Fibroblast of mammary gland (primary cell): ENCODE measurements at regions not wholly inside any gene's neighbourhood (a gene's known extent, or its start where the extent isn't known, plus 50 kb on each side); places are given as distances from the start of the nearest gene placed in this dataset.

ENCODE experiments used
- DNase-seq: peaks from one replicate; pipeline ENCODE4 v3.0.0-alpha.2; 2010; ENCODE audit warnings: low read depth
- H3K4me3 ChIP-seq: 2 replicates; pipeline ENCODE4 v1.5.1; 2011; ENCODE audit warnings: low read depth, mild to moderate bottlenecking, low read length, moderate library complexity; ENCODE audit not compliant: control insufficient read depth
- CTCF ChIP-seq: conservative IDR thresholded peaks from 2 replicates; pipeline ENCODE4 v1.5.1; 2011; ENCODE audit warnings: low read depth, low read length, inconsistent platforms; ENCODE audit not compliant: control insufficient read depth, insufficient read depth

GRCh38 chr17:14818469-14818868 lies 446.7 kb downstream of the PMP22 start:
- TF ChIP-seq CTCF, result no peak
- peak; percentile 11 for DNase-seq
- no peak overlapping the region for H3K4me3 ChIP-seq

- H3K4me3 ChIP-seq, result no peak overlapping the region
- DNase-seq, result peak; percentile 69
- no peak for TF ChIP-seq CTCF
These were observed 450.0 kb downstream of the PMP22 start for GRCh38 chr17:14815079-14815478.

GRCh38 chr17:14813649-14814370 lies 451.3 kb downstream of the PMP22 start:
- TF ChIP-seq CTCF, result no peak
- DNase-seq, result peak; percentile 55
- no peak overlapping the region for H3K4me3 ChIP-seq

GRCh38 chr17:14808425-14808824 lies 456.7 kb downstream of the PMP22 start:
- no peak for DNase-seq
- H3K4me3 ChIP-seq, result no peak overlapping the region
- no peak for TF ChIP-seq CTCF

GRCh38 chr17:14805348-14805747 lies 459.8 kb downstream of the PMP22 start:
- peak; percentile 29 for DNase-seq
- no peak for TF ChIP-seq CTCF
- no peak overlapping the region for H3K4me3 ChIP-seq

- no peak for TF ChIP-seq CTCF
- DNase-seq, result no peak
- H3K4me3 ChIP-seq, result no peak overlapping the region
These were observed 461.3 kb downstream of the PMP22 start for GRCh38 chr17:14803826-14804225.
